ENCODE measurements at regions not wholly inside any gene's neighbourhood (a gene's known extent, or its start where the extent isn't known, plus 50 kb on each side); places are given as distances from the start of the nearest gene placed in this dataset.
"Not testable (repeated sequence)": the region's sequence is repeated elsewhere in the genome, so short reads cannot be mapped to it uniquely, and the experiment has no call there.

GRCh38 chrX:980587-981235 lies 231.7 kb downstream of the CRLF2 start:
- H3K27me3 ChIP-seq = no peaks in the 10 kb centered on the region
- TF ChIP-seq POLR2A (IDR thresholded peaks at IDR 0.05) (no peak), POLR2AphosphoS5 (IDR thresholded peaks at IDR 0.05) (no peak), EP300 (IDR thresholded peaks at IDR 0.05; ENCODE audit: low read depth) (no peak)
- TF ChIP-seq, protein P1, sequence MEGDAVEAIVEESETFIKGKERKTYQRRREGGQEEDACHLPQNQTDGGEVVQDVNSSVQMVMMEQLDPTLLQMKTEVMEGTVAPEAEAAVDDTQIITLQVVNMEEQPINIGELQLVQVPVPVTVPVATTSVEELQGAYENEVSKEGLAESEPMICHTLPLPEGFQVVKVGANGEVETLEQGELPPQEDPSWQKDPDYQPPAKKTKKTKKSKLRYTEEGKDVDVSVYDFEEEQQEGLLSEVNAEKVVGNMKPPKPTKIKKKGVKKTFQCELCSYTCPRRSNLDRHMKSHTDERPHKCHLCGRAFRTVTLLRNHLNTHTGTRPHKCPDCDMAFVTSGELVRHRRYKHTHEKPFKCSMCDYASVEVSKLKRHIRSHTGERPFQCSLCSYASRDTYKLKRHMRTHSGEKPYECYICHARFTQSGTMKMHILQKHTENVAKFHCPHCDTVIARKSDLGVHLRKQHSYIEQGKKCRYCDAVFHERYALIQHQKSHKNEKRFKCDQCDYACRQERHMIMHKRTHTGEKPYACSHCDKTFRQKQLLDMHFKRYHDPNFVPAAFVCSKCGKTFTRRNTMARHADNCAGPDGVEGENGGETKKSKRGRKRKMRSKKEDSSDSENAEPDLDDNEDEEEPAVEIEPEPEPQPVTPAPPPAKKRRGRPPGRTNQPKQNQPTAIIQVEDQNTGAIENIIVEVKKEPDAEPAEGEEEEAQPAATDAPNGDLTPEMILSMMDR (IDR thresholded peaks at IDR 0.05) = no peak
- WGBS, 2 donors (ENCODE audit: low coverage in 1 of 2) = 49 to 57% methylated on average over 3 to 7 of the region's 7 CpGs

GRCh38 chrX:979127-979526 lies 233.3 kb downstream of the CRLF2 start:
- DNase-seq; intact Hi-C loops (cut with DNase I; ENCODE audit: low total_unique reads); H3K4me1 ChIP-seq; H3K27ac ChIP-seq; H3K27me3 ChIP-seq; H3K4me3 ChIP-seq; H3K36me3 ChIP-seq; in situ Hi-C loops (cut with MboI; ENCODE audit: low pct_ligation_motif_present in 1 of 4, low pct_unique_long_range_greater_than_20kb in 1 of 4, low sequenced_read_pairs in 3 of 4): not testable (repeated sequence)
- 79 to 96% methylated on average over 13 to 18 of the region's 18 CpGs for WGBS, 2 donors (ENCODE audit: low coverage in 1 of 2)
- H3K9me3 ChIP-seq = peaks cover 0 to 14% of the 10 kb centered on the region in 2 donors

More at GRCh38 chrX:980587-981235, 231.7 kb downstream of the CRLF2 start:
- H3K9me3 ChIP-seq = peaks cover 0 to 14% of the 10 kb centered on the region in 2 donors
- H3K4me1 ChIP-seq = no peaks in the 10 kb centered on the region
- in situ Hi-C loops (cut with MboI; ENCODE audit: low pct_ligation_motif_present in 1 of 4, low pct_unique_long_range_greater_than_20kb in 1 of 4, low sequenced_read_pairs in 3 of 4) = no loop called here
- H3K27ac ChIP-seq = no peak overlapping the region
- DNase-seq = no peak
- intact Hi-C loops (cut with DNase I; ENCODE audit: low total_unique reads) = no loop called here
- no peak overlapping the region for H3K4me3 ChIP-seq
- H3K36me3 ChIP-seq = no peaks in the 10 kb centered on the region

DNA sequence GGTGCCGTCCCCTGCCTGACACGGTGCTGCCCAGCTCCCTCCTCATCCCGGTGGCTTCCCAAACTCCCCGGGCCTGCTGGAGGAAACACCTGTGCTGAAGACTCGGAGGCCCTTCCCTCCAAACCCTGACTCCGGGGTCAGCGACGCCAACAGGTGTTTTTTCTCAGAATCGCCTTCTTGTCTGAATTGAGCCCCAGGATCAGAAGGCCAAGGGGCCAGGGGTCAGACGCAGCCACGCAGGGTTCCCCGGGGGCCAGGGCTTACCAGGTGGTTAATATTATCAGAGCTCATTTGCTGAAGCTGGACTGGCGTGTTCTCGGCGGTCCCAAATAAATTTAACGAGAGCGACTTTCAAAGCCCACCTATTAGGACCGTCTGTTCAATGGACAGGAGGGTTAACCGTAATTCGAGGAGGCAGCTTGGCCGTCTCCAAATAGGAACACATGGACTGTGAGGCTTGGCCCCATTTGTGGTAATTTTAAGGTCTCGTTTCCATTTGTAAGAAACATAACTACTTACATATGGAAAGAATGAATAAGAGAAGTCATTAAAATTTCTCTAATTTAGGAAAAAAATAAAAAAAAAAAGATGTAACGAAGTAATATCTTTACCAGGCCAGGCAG lies 239.3 kb downstream of the CRLF2 start:
- in situ Hi-C loops (cut with MboI; ENCODE audit: low pct_ligation_motif_present in 1 of 4, low pct_unique_long_range_greater_than_20kb in 1 of 4, low sequenced_read_pairs in 3 of 4) (no loop called here), intact Hi-C loops (cut with DNase I; ENCODE audit: low total_unique reads) (no loop called here)
- Histone ChIP-seq H3K27ac (no peak overlapping the region), H3K4me3 (no peak overlapping the region), H3K27me3 (no peaks in the 10 kb centered on the region), H3K9me3 (peaks cover 0 to 9% of the 10 kb centered on the region in 2 donors), H3K36me3 (no peaks in the 10 kb centered on the region), H3K4me1 (no peaks in the 10 kb centered on the region)
- TF ChIP-seq POLR2A (IDR thresholded peaks at IDR 0.05) (no peak), POLR2AphosphoS5 (IDR thresholded peaks at IDR 0.05) (no peak), EP300 (IDR thresholded peaks at IDR 0.05; ENCODE audit: low read depth) (no peak)
- 70 to 75% methylated on average over 10 to 23 of the region's 23 CpGs for WGBS, 2 donors (ENCODE audit: low coverage in 1 of 2)
- no peak for DNase-seq

DNA sequence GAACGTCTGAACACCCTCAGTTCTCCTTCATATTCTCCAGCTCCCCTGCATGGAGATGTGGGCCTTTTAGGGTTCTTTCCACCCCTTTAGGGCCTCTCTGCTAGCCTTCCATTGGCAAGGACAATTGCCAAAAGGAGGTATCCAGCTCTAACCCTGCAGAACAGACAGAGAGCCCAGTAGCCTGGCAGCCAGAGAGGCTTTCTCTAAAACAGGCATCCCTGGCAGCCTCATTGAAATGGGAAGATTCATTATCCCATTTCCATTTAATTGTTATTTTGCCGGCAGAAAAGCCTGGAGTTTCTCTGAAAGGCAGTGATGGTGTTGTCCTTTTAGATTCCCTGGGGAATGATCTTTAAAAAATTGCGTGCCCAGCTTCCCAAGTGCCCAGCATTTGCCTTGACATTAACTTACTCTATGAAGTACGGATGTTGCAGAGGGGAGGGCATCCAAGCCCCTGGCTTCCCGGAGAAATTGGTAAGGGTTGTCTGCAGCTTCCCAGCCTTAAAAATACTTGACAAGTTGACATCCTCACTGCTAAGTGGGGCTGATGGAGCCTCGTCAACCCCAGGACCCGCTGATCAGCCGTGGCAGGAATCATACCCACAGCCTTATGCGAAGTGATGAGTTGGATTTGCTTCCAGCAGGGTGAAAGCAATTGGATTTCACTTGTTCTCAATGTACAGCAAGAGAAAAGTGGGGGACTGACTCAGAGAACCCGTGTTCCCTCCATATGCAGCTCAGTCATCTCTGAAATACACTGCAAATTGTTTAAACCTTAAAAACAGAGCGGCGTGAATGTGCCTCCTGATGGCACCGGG lies 244.1 kb downstream of the CRLF2 start:
- no peak overlapping the region for H3K27ac ChIP-seq
- H3K36me3 ChIP-seq = no peaks in the 10 kb centered on the region
- intact Hi-C loops (cut with DNase I; ENCODE audit: low total_unique reads) = no loop called here
- no peaks in the 10 kb centered on the region for H3K9me3 ChIP-seq
- no peaks in the 10 kb centered on the region for H3K27me3 ChIP-seq
- WGBS, 2 donors (ENCODE audit: low coverage in 1 of 2) = 78 to 83% methylated on average over 9 to 13 of the region's 13 CpGs
- in situ Hi-C loops (cut with MboI; ENCODE audit: low pct_ligation_motif_present in 1 of 4, low pct_unique_long_range_greater_than_20kb in 1 of 4, low sequenced_read_pairs in 3 of 4) = no loop called here
- H3K4me1 ChIP-seq = no peaks in the 10 kb centered on the region
- no peak for DNase-seq
- TF ChIP-seq, protein P1 (IDR thresholded peaks at IDR 0.05) = no peak
- TF ChIP-seq POLR2AphosphoS5 (IDR thresholded peaks at IDR 0.05) = no peak
- TF ChIP-seq EP300 (IDR thresholded peaks at IDR 0.05; ENCODE audit: low read depth) = no peak
- TF ChIP-seq POLR2A (IDR thresholded peaks at IDR 0.05) = no peak
- no peak overlapping the region for H3K4me3 ChIP-seq
